Urinary bladder (tissue), 3 donors: ENCODE measurements at regions not wholly inside any gene's neighbourhood (a gene's known extent, or its start where the extent isn't known, plus 50 kb on each side); places are given as distances from the start of the nearest gene placed in this dataset.
"Not testable (repeated sequence)": the region's sequence is repeated elsewhere in the genome, so short reads cannot be mapped to it uniquely, and the experiment has no call there.

Source experiments
- DNase-seq: peaks from one replicate; pipeline ENCODE4 v3.0.0-alpha.2; 2015; ENCODE audit errors: extremely low spot score
- H3K27ac ChIP-seq: one replicate; pipeline ENCODE4 v1.5.1; 2013; ENCODE audit warnings: low read depth, mild to moderate bottlenecking, moderate library complexity
- H3K36me3 ChIP-seq: one replicate; pipeline ENCODE4 v1.6.1; 2013; ENCODE audit warnings: mild to moderate bottlenecking, moderate library complexity; ENCODE audit not compliant: insufficient read depth
- H3K4me1 ChIP-seq: one replicate; pipeline ENCODE4 v1.6.1; 2013; ENCODE audit warnings: mild to moderate bottlenecking, moderate library complexity; ENCODE audit not compliant: insufficient read depth
- H3K4me3 ChIP-seq: one replicate; pipeline ENCODE4 v1.5.1; 2013; ENCODE audit warnings: low read depth, low read length
- WGBS: extraction: QIAGEN DNeasy Blood & Tissue Kit; methylation state at CpG from one replicate; pipeline ENCODE4 v1.1.7; 2013; 5-methylcytosine and 5-hydroxymethylcytosine counted together
- donor health status: healthy with polysubstance abuse.
- donor health status: healthy.

- Histone ChIP-seq H3K4me1 (no peaks in the 10 kb centered on the region), H3K4me3 (no peak overlapping the region), H3K27ac (no peak overlapping the region), H3K36me3 (no peaks in the 10 kb centered on the region)
- DNase-seq, result no peak
Observed at GRCh38 chr5:145680169-145680568, 155.0 kb downstream of the PRELID2 start.

GRCh38 chr5:145678255-145678654 lies 156.9 kb downstream of the PRELID2 start:
- H3K4me1 ChIP-seq, result no peaks in the 10 kb centered on the region
- 49% methylated on average over 2 of the region's 2 CpGs for WGBS
- DNase-seq, result no peak
- no peaks in the 10 kb centered on the region for H3K36me3 ChIP-seq
- H3K4me3 ChIP-seq, result no peak overlapping the region
- H3K27ac ChIP-seq, result no peak overlapping the region

GRCh38 chr5:145673786-145674185 lies 161.4 kb downstream of the PRELID2 start:
- no peak overlapping the region for H3K27ac ChIP-seq
- no peaks in the 10 kb centered on the region for H3K4me1 ChIP-seq
- DNase-seq, result no peak
- H3K36me3 ChIP-seq, result no peaks in the 10 kb centered on the region
- no peak overlapping the region for H3K4me3 ChIP-seq

GRCh38 chr5:145668714-145669113 lies 166.4 kb downstream of the PRELID2 start:
- 46% methylated on average over 3 of the region's 3 CpGs for WGBS
- Histone ChIP-seq H3K4me3 (no peak overlapping the region), H3K36me3 (no peaks in the 10 kb centered on the region), H3K27ac (no peak overlapping the region), H3K4me1 (no peaks in the 10 kb centered on the region)
- DNase-seq, result no peak

GRCh38 chr5:145667742-145668141 lies 167.4 kb downstream of the PRELID2 start:
- H3K4me1 ChIP-seq, result no peaks in the 10 kb centered on the region
- H3K36me3 ChIP-seq, result no peaks in the 10 kb centered on the region
- WGBS, result 93% methylated on average over 3 of the region's 3 CpGs
- DNase-seq, result no peak
- no peak overlapping the region for H3K4me3 ChIP-seq
- H3K27ac ChIP-seq, result no peak overlapping the region

GRCh38 chr5:145666591-145666990 lies 168.6 kb downstream of the PRELID2 start:
- no peak overlapping the region for H3K4me3 ChIP-seq
- no peak overlapping the region for H3K27ac ChIP-seq
- H3K36me3 ChIP-seq, result no peaks in the 10 kb centered on the region
- no peak for DNase-seq
- WGBS, result 64% methylated on average over 3 of the region's 3 CpGs
- no peaks in the 10 kb centered on the region for H3K4me1 ChIP-seq

DNA sequence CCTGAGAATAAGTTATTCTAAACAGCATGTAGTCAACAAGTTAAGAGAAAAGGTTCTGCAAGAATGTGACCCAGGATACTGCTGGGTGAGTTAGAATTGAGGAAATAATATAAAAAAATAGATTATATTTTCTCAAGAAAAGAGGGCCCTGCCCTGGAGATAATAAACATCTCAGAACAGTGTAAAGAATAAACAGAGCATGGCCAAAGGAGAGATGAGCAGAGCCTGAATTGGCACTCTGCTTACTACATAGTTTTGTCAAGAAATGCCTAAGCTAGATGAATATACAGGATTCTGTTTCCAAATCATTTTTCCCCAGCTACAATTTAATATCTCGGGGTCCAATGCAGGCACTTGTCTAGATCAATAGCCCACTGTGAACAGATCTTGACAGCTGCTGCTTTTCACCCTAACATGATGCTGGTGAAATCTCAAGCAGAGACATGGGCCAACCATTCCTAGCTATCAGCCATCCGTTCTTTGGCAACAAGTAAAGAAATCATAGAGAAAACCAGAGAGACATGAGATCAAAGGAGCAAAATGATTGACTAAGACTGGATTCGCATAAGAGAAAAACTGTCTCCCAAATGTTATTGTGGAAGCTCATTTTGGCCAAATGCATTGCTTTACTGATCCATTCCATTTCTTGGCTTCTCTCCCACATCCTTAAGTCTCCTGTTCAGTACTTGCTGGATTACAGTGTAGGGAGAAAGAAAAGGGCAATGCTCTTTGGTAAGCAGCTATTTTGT lies 173.2 kb downstream of the PRELID2 start:
- H3K4me3 ChIP-seq, result no peak overlapping the region
- no peak for DNase-seq
- WGBS, result 64% methylated on average over 3 of the region's 3 CpGs
- no peaks in the 10 kb centered on the region for H3K36me3 ChIP-seq
- no peaks in the 10 kb centered on the region for H3K4me1 ChIP-seq
- H3K27ac ChIP-seq, result no peak overlapping the region

DNA sequence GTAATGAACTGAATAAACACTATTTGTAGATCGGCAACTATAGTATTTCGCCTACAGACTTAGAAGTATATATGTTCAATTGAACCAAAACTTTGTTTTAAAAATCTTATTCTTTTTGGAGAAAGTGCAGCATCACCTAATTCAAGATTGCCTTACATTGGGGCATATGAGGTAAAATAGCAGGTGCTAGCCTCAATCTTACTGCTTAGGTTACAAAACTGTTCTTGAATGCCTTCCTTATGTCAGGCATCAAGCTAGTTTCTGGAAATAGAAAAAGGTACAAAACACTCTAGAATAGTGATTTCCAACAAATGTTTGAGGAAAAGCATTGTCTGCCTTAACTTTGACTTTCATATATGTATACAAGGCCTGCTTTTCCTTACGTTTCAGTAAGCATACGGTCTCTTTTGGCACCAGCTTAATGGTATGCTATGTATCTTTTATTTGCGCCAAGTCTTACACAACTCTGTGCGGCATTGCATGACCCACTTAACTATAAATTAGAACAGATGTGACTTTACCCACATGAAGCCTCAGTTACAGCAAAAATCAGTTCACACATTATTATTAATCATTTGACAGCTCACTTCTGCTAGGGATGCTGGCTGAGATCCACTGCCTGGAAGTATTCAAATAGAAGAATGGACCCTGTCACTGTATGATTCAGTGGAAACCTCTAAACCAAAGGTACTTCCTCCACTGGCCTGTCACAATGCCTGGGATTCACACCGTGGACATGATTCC lies 174.1 kb downstream of the PRELID2 start:
- H3K4me3 ChIP-seq, result no peak overlapping the region
- H3K4me1 ChIP-seq, result no peaks in the 10 kb centered on the region
- no peak for DNase-seq
- 70% methylated on average over 7 of the region's 7 CpGs for WGBS
- H3K36me3 ChIP-seq, result no peaks in the 10 kb centered on the region
- no peak overlapping the region for H3K27ac ChIP-seq

GRCh38 chr5:145658435-145658834 lies 176.7 kb downstream of the PRELID2 start:
- 81% methylated on average over 3 of the region's 3 CpGs for WGBS

GRCh38 chr5:145652700-145653099 lies 182.4 kb downstream of the PRELID2 start:
- 93% methylated on average over 3 of the region's 3 CpGs for WGBS
- H3K27ac ChIP-seq, H3K4me3 ChIP-seq, DNase-seq, H3K36me3 ChIP-seq, H3K4me1 ChIP-seq: not testable (repeated sequence)

More at GRCh38 chr5:145658435-145658834, 176.7 kb downstream of the PRELID2 start:
- Histone ChIP-seq H3K36me3 (no peaks in the 10 kb centered on the region), H3K4me1 (no peaks in the 10 kb centered on the region), H3K4me3 (no peak overlapping the region), H3K27ac (no peak overlapping the region)
- no peak for DNase-seq

DNA sequence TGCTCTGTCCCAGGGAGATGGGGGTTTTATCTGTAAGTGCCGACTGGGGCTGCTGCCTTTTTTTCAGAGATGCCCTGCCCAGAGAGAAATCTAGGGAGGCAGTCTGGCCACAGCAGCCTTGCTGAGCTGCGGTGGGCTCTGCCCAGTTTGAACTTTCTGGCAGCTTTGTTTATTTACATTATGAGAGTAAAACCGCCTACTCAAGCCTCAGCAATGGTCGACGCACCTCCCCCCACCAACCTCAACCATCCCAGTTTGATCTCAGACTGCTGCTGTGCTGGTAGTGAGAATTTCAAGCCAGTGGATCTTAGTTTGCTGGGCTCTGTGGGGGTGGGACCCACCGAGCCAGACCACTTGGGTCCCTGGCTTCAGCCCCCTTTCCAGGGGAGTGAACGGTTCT lies 188.0 kb downstream of the PRELID2 start:
- H3K36me3 ChIP-seq, DNase-seq, H3K4me3 ChIP-seq, H3K27ac ChIP-seq, H3K4me1 ChIP-seq: not testable (repeated sequence)
- 49% methylated on average over 7 of the region's 7 CpGs for WGBS

DNA sequence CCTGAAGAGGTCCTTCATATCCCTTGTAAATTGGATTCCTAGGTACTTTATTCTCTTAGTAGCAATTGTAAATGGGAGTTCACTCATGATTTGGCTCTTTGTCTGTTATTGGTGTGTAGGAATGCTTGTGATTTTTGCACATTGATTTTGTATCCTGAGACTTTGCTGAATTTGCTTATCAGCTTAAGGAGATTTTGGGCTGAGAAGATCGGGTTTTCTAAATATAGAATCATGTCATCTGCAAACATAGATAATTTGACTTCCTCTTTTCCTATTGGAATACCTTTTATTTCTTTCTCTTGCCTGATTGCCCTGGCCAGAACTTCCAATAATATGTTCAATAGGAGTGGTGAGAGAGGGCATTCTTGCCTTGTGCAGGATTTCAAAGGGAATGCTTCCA lies 191.9 kb downstream of the PRELID2 start:
- not testable (repeated sequence) for H3K4me3 ChIP-seq, H3K27ac ChIP-seq, H3K36me3 ChIP-seq, DNase-seq, H3K4me1 ChIP-seq
- 76% methylated on average over 1 of the region's 1 CpG for WGBS

DNA sequence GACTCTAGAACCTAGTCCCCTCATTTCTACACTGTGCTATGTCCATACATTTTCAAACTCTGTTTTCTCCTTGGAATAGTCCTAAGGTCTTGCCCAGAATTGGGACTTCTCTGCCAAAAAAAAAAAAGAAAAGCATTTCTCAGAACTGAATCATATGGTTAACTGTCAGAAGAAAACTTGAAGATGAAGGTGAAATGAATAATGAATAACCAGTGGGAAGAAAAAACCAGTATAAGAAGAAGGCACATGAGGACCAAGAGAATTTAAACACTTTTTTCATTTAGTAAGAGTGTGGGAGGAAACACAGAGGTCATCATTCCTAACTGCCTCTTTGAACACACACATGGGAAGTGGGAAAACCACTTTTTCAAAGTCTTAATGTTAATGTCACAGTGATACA lies 197.7 kb downstream of the PRELID2 start:
- Histone ChIP-seq H3K4me1 (no peaks in the 10 kb centered on the region), H3K27ac (no peak overlapping the region), H3K36me3 (no peaks in the 10 kb centered on the region), H3K4me3 (no peak overlapping the region)
- no peak for DNase-seq

DNA sequence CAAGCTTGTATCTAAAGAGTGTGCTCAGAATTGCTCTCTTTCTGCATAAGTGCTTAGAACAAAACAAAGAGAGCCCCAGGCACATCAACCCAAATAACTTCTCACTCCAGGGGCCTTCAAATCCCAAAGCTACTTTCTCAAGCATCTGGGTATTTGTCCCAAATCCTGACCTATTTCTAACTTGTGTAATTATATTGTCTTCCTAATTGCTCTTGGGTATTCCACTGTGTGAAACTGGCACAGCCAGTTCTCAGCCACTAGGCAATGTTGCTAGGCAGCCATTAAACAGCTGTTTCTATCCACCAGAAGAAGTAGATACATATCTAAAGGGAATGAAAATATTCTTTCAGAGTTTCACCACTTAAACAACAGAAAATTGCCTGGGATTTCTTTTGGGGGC lies 198.8 kb downstream of the PRELID2 start:
- H3K36me3 ChIP-seq, result no peaks in the 10 kb centered on the region
- DNase-seq, result no peak
- H3K4me3 ChIP-seq, result no peak overlapping the region
- no peaks in the 10 kb centered on the region for H3K4me1 ChIP-seq
- no peak overlapping the region for H3K27ac ChIP-seq
